ENCODE measurements at regions not wholly inside any gene's neighbourhood (a gene's known extent, or its start where the extent isn't known, plus 50 kb on each side); places are given as distances from the start of the nearest gene placed in this dataset.

- H3K4me3 ChIP-seq: no peak overlapping the region
- TF ChIP-seq, protein P1, sequence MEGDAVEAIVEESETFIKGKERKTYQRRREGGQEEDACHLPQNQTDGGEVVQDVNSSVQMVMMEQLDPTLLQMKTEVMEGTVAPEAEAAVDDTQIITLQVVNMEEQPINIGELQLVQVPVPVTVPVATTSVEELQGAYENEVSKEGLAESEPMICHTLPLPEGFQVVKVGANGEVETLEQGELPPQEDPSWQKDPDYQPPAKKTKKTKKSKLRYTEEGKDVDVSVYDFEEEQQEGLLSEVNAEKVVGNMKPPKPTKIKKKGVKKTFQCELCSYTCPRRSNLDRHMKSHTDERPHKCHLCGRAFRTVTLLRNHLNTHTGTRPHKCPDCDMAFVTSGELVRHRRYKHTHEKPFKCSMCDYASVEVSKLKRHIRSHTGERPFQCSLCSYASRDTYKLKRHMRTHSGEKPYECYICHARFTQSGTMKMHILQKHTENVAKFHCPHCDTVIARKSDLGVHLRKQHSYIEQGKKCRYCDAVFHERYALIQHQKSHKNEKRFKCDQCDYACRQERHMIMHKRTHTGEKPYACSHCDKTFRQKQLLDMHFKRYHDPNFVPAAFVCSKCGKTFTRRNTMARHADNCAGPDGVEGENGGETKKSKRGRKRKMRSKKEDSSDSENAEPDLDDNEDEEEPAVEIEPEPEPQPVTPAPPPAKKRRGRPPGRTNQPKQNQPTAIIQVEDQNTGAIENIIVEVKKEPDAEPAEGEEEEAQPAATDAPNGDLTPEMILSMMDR (IDR thresholded peaks at IDR 0.05): no peak
- intact Hi-C loops (cut with DNase I): no loop called here
- DNase-seq (ENCODE audit: low spot score in 2 of 2): no peak
- H3K4me1 ChIP-seq: no peaks in the 10 kb centered on the region
- no peaks in the 10 kb centered on the region for H3K36me3 ChIP-seq
- H3K9me3 ChIP-seq: no peaks in the 10 kb centered on the region
- H3K27ac ChIP-seq: no peak overlapping the region
- H3K27me3 ChIP-seq: no peaks in the 10 kb centered on the region
Measured at GRCh38 chr10:27607591-27607990, 103.5 kb downstream of the RAB18 start.

DNA sequence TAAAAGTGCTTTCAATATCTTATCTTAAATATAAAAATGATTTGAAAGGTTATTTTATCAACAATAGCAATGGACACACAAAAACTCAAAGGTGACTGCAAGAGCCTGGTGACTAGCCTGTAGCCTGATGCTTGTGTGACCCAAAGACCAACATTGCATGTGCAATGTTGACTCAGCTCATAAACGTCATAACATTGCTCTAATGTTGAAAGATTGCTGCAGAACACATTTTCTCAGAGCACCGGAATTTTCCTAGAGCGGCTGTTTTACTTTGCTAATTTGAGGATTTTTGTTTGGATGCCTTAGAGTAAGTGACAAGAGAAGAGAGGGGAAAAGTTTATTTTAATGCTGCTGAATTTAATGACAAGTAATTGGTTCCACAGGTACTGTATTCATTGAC, 107.1 kb downstream of the RAB18 start:
- Histone ChIP-seq H3K9me3 (no peaks in the 10 kb centered on the region), H3K4me1 (no peaks in the 10 kb centered on the region), H3K27me3 (no peaks in the 10 kb centered on the region), H3K27ac (no peak overlapping the region), H3K4me3 (no peak overlapping the region), H3K36me3 (no peaks in the 10 kb centered on the region)
- TF ChIP-seq, protein P1 (IDR thresholded peaks at IDR 0.05): no peak
- intact Hi-C loops (cut with DNase I): no loop called here
- DNase-seq (ENCODE audit: low spot score in 2 of 2): no peak

DNA sequence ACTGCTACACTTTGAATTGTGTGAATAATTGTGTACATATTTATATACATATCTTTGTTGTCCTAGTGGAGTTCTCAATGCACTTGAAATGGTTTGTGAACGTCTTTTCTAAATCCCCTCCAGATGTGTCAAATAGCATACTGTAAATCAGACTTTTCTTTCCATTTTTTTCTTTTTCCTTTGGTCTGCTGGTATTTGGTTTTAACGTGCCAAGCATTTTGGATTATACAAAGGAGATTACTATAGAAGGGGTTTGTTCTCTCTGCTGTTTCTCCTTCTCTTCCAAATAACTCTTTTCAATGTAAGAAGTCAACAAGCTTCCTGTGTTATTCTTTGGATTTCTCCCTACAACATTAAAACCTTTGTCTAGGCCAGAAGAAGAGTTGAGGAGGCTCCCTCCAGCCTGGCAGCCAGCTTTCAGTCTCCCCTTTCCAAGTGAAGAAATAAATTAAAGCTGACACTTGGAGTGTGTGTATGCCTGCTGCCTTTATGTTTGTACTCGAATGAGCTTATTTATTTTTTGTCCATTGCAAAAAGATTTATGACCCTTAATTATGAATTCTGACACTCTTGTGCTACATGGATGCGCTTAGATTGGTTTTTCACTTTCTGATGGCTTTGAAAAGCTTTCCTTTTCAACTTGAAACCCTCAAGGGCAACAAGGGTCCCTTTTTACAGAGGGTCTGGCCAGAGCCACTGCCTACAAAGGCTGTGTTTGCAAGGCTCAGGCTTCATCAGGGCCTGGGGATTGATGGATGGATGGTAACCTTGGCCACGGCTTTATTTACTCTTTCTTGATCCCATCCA, 107.8 kb downstream of the RAB18 start:
- intact Hi-C loops (cut with DNase I): no loop called here
- H3K27ac ChIP-seq: no peak overlapping the region

DNA sequence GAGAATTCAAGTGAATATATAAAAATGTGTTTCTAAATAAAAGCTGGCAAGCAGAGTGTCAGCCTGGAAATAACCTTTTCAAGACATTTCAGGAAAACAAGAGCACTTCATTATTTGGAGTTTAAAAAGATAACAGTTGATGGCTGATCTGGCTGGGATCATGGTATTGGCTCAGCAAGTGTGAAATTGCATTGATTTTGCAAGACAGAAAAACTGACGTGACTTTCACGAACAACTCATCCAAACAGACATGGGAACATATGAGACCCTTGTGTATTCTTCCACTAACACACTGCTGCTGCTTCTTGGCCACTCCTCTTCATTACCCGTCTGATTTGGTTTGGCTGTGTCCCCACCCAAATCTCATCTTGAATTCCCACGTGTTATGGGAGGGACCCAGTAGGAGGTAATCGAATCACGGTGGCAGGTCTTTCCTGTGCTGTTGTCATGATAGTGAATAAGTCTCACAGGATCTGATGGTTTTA, 108.5 kb downstream of the RAB18 start:
- Histone ChIP-seq H3K36me3 (no peaks in the 10 kb centered on the region), H3K4me1 (no peaks in the 10 kb centered on the region), H3K27ac (no peak overlapping the region), H3K9me3 (no peaks in the 10 kb centered on the region), H3K4me3 (no peak overlapping the region), H3K27me3 (no peaks in the 10 kb centered on the region)
- DNase-seq (ENCODE audit: low spot score in 2 of 2): no peak
- TF ChIP-seq, protein P1 (IDR thresholded peaks at IDR 0.05): no peak
- intact Hi-C loops (cut with DNase I): no loop called here

More for the DNA sequence above, 107.8 kb downstream of the RAB18 start:
- H3K4me3 ChIP-seq: no peak overlapping the region
- H3K9me3 ChIP-seq: no peaks in the 10 kb centered on the region
- no peak for DNase-seq (ENCODE audit: low spot score in 2 of 2)
- no peaks in the 10 kb centered on the region for H3K27me3 ChIP-seq
- no peaks in the 10 kb centered on the region for H3K4me1 ChIP-seq
- H3K36me3 ChIP-seq: no peaks in the 10 kb centered on the region
- TF ChIP-seq, protein P1 (IDR thresholded peaks at IDR 0.05): no peak

DNA sequence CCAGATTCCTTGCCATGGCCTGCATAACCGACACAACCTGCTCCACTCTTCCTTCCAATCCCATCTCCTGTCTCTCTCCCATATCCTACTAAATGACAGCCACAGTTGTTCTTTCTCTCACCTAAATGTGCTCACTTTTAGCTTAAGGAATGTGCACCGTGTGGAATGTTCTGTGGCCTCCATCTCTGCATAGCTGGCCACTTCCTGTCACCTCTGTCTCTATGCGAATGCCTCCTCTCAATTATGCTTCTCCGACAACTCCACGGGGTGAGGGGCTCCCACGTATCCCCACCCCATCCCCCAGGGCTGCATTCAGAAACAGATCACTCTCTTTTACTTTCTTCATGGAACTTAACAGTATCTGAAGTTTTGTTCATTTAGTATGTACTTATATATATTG, 110.7 kb downstream of the RAB18 start:
- H3K27ac ChIP-seq: no peak overlapping the region
- H3K4me3 ChIP-seq: no peak overlapping the region
- no peak for DNase-seq (ENCODE audit: low spot score in 2 of 2)
- TF ChIP-seq, protein P1 (IDR thresholded peaks at IDR 0.05): no peak
- intact Hi-C loops (cut with DNase I): no loop called here
- H3K36me3 ChIP-seq: no peaks in the 10 kb centered on the region
- no peaks in the 10 kb centered on the region for H3K27me3 ChIP-seq
- no peaks in the 10 kb centered on the region for H3K9me3 ChIP-seq
- peaks cover 0 to 9% of the 10 kb centered on the region in 2 donors for H3K4me1 ChIP-seq
